D341Med (cell line): ENCODE measurements at regions not wholly inside any gene's neighbourhood (a gene's known extent, or its start where the extent isn't known, plus 50 kb on each side); places are given as distances from the start of the nearest gene placed in this dataset.

Experiments
- DNase-seq: peaks from one replicate; pipeline ENCODE4 v3.0.0; 2012; ENCODE audit warnings: low spot score

- DNase-seq: no peak
These were observed 65.2 kb upstream of the CDON start for GRCh38 chr11:126127898-126128297.

DNA sequence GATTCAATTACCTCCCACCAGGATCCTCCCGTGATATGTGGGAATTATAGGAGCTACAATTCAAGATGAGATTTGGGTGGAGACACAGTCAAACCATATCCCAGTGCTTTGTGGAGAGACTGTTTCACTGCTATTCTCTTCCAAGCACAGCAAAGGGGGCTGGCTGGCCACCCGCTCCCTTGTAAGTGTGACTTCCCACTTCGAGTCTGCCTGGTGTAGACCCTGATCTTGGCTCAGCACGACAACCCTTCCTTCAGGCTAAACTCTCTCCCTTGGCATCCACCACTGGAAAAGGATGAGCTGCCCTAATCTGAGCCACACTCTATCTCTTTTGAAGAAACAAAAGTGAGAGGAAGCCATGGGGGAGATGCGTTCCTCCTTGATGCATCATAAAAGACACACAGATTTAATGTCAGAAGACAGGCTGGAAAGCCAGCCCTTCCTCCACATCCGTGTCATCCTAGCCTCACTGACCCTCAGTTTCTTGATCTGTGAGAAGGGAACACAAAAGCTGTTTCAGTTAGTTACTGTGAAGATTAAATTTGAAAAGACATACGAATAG, 64.7 kb upstream of the CDON start:
- no peak for DNase-seq

GRCh38 chr11:126124231-126124661, 61.6 kb upstream of the CDON start:
- DNase-seq: no peak

DNA sequence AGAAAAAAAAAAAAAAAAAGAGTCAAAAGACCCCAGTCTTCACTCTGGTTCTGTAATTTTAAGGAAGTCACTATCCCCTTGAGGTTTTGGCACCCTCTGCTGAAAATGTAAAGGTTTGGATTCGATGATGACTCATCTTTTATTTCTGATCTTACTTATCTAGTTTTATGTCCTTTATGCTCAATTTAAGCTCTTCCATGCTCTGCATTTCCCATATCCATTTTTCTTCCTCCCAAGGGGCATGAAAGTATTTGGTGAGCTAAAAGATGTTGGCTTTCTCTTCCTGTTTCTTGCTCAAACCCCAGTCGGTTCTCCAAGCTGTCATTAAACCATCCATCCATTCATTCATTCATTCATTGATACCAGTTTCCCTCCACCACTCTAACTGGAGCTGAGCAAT, 61.0 kb upstream of the CDON start:
- no peak for DNase-seq

GRCh38 chr11:126122863-126123262, 60.2 kb upstream of the CDON start:
- no peak for DNase-seq

- no peak for DNase-seq
These were observed 58.6 kb upstream of the CDON start for GRCh38 chr11:126121296-126121695.

GRCh38 chr11:126118806-126119205, 56.1 kb upstream of the CDON start:
- no peak for DNase-seq

GRCh38 chr11:126115816-126116331, 53.2 kb upstream of the CDON start:
- peak; percentile 78 for DNase-seq

- peak; percentile 91 for DNase-seq
These were observed 52.4 kb upstream of the CDON start for GRCh38 chr11:126115127-126115495.

- DNase-seq: peak; percentile 76
These were observed 51.9 kb upstream of the CDON start for GRCh38 chr11:126114486-126115126.

GRCh38 chr11:126113963-126114362, 51.3 kb upstream of the CDON start:
- DNase-seq: no peak

DNA sequence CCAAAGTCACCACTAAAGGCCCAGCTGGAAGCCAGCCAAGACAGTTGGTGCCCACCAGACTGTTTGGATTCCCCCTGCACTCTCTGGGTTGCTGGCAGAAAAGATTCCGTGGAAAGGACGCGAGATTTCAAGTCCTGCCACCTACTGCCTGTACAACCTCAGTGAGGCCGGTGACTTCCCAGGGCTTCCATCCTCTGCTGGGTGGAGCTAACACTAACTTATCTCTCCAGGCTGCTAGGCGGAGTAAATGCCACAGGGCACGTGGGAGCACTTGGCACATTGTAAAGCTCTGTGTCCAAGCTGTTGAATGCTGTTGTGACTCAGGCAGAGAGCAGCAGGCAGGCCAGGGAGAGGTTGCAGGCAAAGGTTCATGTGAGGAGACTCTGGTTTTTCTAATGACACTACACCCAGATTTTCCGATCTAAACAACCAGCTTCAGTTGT, 50.9 kb upstream of the CDON start:
- peak; percentile 78 for DNase-seq

DNA sequence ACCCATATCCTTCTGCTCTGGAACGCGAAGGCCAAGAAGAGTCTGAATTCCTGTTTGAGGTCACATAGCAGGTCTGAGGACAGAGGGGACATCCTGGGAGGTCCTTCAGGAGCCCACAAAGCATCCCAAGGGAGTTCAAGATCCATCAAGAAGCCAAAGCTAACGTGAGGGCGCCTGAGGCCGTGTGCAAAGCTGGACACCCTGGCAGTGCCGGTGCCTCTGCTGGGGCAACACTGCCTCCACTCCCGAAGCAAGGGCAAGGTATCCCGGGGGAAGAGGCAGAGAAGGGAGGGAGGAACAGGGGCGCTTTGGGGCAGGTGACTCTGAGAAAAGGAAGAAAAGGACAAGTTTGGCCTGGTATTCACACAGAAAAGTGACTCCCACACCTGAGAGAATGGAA, 50.3 kb upstream of the CDON start:
- no peak for DNase-seq

DNA sequence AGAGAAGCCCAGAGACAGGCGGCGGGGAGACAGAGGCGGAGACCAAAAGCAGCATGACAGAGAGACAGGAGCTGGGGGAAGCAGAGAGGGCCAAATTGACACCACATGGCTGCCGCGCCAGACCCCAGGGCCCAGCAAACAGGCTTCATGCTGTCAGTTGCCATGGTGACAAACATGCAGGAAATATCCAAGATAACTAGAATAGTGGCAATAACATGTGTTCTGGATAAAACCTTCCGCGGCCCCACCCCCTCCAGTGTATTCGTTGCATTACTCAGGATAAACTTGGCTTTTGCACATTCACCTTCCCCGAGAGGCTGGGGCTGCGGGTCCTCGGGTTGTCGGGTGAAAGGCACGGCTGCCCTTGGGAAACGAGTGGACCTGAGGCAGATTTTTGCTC, 49.9 kb upstream of the CDON start:
- no peak for DNase-seq
